ENCODE measurements at regions not wholly inside any gene's neighbourhood (a gene's known extent, or its start where the extent isn't known, plus 50 kb on each side); places are given as distances from the start of the nearest gene placed in this dataset.
"Not testable (repeated sequence)": the region's sequence is repeated elsewhere in the genome, so short reads cannot be mapped to it uniquely, and the experiment has no call there.

DNA sequence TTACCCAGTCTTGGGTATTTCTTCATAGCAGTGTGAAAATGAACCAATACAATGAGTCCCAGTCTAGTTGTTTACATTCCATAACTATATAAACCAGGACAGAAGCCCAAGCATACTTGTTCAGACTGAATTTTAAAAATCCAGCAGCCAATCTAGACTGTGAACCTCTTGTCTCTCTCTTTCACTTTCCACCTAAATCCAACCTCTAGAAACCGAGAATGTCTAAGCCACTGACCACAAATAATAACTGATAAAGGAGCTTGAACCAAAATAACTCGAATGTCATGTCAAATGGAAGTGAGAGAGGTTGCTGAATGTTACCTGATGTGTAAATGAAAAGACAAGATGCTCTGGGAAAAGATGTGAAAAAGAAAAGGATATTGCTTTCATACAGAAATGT is 544.7 kb downstream of the NLGN4X start:
- DNase-seq: no peak

GRCh38 chrX:5681159-5681558 is 547.5 kb downstream of the NLGN4X start:
- DNase-seq: peak; percentile 4

GRCh38 chrX:5674036-5674435 is 554.6 kb downstream of the NLGN4X start:
- no peak for DNase-seq

DNA sequence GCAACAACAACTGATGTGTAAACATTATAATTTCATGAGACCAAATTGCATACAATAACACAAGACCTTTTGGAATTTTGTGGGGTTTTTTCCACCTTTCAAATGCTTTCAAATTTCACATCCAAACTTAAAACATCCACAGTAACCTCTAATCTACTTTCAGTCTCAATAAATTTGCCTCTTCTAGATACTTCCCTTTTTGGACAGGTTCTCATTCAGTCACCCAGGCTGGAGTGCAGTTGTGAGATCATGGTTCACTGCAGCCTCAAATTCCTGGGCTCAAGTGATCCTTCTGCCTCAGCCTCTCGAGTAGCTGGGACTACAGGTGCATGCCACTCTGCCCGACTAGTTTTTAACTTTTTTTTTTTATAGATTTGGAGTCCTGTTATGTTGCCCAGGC is 556.6 kb downstream of the NLGN4X start:
- no peak for DNase-seq

GRCh38 chrX:5666689-5667088 is 562.0 kb downstream of the NLGN4X start:
- DNase-seq: not testable (repeated sequence)

- DNase-seq: no peak
Observed at GRCh38 chrX:5656544-5656943, 572.1 kb downstream of the NLGN4X start.

DNA sequence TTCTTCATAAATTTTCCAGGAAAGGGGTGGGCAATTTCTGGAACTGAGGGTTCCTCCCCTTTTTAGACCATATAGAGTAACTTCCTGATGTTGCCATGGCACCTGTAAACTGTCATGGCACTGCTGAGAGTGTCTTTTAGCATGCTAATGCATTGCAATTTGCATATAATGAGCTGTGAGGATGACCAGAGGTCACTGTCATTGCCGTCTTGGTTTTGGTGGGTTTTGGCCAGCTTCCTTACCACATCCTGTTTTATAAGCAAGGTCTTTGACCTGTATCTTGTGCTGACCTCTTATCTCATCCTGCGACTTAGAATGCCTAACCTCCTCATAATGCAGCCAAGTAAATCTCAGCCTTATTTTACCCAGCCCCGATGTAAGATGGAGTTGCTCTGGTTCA is 577.8 kb downstream of the NLGN4X start:
- DNase-seq: no peak

GRCh38 chrX:5648941-5649568 is 579.6 kb downstream of the NLGN4X start:
- DNase-seq: no peak

DNA sequence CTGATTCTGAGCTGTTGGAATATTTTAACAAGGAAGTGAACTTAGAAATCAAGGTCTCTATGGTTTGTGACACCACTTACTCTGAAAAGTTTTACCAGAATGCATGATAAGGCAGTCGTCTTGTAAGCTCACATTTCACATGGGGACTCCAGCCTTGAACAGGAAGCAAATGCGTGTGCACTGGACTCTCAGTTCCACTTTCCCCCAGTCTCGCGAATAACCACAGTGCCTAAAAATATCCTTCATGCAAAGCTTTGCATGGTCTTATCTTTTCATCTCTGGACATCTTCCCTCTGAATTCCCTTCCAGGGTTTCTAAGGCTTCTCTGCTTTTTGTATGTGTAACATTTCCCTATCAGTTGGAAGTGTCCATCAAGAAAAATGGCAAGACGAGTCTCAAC is 581.8 kb downstream of the NLGN4X start:
- no peak for DNase-seq

GRCh38 chrX:5644776-5645175 is 583.9 kb downstream of the NLGN4X start:
- DNase-seq: no peak

DNA sequence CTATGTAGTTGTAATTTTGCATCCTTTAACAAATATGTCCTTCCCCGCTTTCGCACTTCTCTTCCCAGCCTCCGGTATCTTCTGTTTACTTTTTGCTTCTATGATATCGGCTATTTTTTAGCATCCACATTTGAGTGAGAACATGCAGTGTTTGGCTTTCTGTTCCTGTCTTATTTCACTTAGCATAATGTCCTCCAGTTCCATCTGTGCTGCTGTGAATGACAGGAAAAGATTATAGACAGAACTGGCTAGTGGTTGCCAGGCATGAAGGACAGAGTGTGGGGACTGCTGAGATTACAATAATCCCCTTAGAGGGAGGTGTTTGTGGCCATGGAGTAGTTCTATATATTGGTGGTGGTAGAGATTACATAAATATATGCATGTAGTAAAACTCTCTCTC is 588.6 kb downstream of the NLGN4X start:
- DNase-seq: no peak

GRCh38 chrX:5638572-5638971 is 590.1 kb downstream of the NLGN4X start:
- no peak for DNase-seq

DNA sequence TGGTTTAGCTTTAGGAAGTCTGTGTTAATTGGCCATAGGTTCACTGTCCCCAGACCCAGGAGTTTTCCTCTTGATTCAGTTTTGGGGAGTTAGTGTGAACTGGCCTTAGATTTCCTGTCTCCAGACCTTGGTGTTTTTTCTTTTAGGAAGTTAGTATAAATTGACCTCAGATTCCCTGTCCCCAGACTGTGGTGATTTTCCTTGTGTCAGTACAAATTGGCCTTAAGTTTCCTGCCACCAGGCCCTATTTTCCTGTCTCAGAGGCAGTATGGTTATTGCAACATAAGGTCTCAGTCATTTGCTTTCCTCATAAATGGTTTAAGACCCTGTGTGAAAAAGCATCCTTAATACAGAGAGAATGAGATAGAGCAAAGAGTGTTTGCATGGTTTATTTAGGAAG is 595.8 kb downstream of the NLGN4X start:
- no peak for DNase-seq

- DNase-seq: no peak
Observed at GRCh38 chrX:5632061-5632614, 596.5 kb downstream of the NLGN4X start.

GRCh38 chrX:5617666-5618065 is 611.0 kb downstream of the NLGN4X start:
- no peak for DNase-seq

DNA sequence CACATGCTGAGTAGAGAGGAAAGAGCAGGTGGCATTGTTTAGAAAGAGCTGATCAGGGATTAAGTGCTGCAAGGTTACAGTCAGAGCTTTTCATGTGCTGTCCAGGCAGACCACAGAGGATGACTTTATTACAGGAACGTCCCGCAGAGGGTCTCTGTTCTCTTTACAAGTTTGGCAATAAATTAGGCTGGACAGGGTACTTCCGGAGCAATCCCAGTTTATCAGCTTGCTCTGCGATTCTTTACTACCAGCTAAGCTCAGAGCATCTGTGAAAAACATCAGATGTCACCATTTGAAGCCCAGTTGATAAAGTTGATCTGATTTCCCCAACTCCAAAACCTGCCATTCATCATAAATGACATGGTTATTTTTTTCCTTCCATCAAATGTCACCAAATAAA is 633.1 kb downstream of the NLGN4X start:
- DNase-seq: no peak

DNA sequence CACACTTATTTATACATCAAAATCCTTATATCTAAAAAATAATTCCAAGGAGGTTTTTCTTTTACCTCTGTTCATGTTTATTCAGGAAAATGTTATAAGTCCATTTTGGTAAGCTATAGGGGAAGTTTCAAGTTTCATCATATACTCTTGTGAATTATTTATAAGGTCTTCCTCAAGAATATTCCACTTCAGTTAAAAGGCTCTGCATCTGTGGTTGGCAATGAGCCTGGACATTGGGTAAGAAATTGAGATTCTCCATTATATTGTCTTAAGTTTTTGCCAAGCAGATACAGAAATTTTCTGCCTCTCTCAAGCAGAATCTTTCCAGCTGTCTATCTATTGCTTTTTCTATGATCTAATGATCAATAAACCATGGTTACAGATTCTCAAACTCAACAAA is 641.9 kb downstream of the NLGN4X start:
- no peak for DNase-seq

DNA sequence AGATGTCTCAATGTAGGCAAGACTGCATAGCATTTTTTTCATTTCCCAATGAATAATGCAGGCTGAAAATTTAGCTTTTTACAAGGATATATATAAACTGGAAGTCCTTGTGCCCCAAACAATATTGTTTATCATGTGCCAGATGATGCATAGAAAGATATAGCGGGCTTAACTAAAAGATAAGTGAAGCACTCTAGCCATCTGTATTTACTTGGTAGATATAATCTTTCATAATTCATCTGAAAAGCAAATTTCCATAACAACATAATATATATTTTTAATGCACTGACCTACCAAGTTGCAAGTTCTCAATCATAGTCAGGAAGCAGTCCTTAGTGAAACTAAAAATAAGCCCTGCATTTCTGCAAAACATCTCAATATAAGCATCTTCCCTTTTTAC is 653.3 kb downstream of the NLGN4X start:
- no peak for DNase-seq

DNA sequence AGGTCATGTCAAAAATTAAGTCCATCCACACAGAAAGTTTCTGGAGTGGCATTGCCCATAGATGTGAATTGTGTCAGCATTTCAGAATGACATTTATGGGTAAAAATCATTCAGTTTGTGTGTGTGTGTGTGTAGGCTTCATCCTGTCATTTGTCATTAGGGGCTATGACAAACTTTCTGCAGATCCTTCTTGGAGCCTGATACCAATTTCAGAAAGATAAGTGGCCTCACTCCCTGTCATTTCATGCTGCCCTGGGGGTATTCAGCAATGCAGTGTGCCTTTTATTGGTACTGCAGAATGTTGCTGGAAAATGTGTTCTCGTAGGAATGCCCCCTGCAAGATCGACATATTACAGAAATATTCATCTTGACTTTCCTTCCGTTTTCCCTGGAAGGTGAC is 659.7 kb downstream of the NLGN4X start:
- no peak for DNase-seq

- no peak for DNase-seq
Observed at GRCh38 chrX:5559386-5559785, 669.3 kb downstream of the NLGN4X start.

GRCh38 chrX:5549512-5549911 is 679.2 kb downstream of the NLGN4X start:
- DNase-seq: no peak

GRCh38 chrX:5537098-5537497 is 691.6 kb downstream of the NLGN4X start:
- no peak for DNase-seq

DNA sequence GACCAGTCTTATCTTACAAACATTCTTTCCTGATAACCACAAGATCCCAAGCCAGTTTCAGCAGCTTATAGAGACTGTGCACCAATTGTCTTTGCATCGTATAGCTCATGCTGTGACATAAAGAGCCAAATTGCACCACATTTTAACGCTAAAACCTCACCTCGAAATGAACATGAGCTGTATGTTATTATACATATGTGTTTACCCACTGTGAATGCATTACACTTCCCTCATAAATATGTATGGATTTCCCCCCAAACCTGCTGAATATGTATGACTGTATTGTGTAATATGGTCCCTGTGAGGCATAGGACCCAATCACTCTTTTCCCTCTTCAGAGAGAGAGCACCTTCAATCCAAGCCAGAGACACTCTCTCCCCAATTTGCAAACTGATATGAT is 692.4 kb downstream of the NLGN4X start:
- no peak for DNase-seq

DNA sequence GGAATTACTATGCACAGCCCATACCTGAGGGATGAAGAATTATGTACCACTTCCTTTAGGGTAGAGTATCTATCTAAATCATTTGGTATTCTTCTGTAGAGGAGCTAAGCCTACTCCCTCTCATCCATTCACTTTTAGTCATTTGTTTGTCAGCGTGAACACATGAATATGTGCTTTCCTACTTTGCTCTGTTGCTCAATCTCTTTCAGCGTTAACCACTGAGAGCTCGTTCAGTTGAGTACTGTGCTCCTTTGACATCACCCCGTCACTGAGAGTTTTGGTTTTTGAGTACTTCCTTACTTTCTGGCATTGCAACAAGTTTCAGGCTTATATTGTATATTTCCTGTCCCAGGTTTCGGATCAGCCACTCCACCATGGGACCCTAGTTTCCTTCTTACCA is 700.6 kb downstream of the NLGN4X start:
- DNase-seq: no peak

- no peak for DNase-seq
Observed at GRCh38 chrX:5526191-5526590, 702.5 kb downstream of the NLGN4X start.

Measured in NCI-H1694 treated with DMSO at 0.1 percent for 48 hours (cell line).